ENCODE measurements at regions not wholly inside any gene's neighbourhood (a gene's known extent, or its start where the extent isn't known, plus 50 kb on each side); places are given as distances from the start of the nearest gene placed in this dataset.
"Not testable (repeated sequence)": the region's sequence is repeated elsewhere in the genome, so short reads cannot be mapped to it uniquely, and the experiment has no call there.

DNA sequence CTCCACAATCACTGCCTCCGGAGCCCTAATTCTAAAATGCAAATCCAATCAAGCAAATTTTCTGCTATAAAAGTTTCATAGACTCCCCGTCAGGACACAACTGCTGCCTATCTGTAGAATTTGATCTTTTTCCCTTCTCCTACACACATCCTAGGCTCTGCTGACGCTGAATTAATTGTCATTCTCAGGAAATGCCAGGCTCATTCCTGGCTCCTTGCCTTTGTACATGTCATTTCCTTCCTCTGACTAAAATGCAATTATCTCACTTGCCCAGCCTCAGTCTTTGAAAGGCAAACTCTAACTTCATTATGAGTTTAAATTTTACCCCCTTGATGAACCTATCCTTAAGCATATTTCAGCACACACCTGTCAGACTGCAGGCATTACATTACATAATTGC lies 844.9 kb upstream of the CRIM1 start:
- no peak for DNase-seq

DNA sequence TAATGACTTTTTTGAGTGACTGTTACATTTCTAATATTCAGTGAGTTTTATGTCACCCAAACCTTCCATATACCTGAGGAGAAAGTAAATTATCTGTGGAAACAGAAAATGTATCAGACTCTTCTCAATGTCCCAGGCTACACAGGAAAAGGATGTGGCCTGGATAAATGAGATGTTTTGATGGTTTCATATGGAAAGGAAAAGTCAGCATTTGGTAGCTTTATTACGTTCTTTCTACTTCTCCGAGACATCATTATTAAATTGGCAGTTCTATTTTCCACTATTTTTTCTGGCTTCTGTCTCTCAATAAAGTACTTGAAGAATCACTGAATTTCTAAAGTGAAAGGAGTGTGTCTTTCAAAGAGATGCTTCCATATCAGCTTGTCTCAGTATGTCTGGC lies 847.0 kb upstream of the CRIM1 start:
- no peak for DNase-seq

DNA sequence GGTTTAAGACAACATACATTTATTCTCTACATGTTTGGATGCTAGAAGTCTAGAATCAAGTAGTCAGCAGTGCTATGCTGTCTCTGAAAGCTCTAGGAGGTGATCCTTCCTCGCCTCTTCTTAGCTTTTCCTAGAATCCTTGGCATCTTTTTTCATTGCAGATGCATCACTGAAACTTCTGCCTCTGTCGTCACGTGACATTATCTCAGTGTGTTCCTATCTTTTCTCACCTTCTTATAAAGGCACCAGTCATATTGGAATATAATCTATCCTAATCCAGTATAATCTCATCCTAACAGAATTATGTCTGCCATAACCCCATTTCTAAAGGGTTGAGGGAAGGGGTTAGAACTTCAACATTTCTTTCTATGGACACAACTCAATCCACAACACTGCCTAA lies 851.2 kb upstream of the CRIM1 start:
- no peak for DNase-seq

DNA sequence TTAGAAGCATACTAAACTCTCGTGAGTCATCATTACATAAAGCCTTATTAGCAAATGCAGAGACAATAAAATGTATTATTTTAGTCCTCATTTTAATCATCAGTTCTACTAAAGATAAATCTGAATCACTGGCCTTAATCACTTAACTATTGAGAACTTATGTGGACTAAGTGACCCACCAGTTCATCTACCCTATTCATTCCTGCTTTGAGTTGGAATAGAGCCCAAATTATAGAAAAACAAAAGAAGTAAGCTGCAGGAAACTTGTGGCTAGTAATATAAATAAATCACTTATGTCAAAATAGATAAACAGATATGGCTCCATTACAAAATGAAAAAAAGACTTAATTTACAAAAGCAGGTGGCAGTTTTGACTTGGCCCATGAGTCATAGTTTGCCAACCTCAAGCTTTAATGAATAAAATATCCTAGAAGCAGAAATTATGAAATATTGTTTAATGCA lies 851.8 kb upstream of the CRIM1 start:
- DNase-seq: no peak

DNA sequence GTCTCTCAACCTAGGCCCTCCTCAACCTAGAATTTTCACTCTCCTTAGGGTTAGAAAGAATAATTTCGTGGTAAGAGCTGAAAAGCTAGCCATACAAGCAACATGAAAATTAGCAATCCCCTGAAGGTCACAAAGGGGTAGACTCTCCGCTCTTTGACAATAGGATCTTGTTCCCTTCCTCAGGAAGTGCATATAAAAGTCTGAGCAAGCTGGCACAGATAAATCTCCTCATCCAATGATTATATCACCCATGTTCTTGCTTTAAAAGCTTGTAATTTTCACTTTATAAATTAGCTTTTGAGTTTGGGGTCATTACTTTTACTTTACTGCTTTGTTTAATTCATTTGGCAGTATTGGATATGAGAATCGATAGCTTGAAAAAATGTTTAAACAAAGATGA lies 852.3 kb upstream of the CRIM1 start:
- DNase-seq: no peak

DNA sequence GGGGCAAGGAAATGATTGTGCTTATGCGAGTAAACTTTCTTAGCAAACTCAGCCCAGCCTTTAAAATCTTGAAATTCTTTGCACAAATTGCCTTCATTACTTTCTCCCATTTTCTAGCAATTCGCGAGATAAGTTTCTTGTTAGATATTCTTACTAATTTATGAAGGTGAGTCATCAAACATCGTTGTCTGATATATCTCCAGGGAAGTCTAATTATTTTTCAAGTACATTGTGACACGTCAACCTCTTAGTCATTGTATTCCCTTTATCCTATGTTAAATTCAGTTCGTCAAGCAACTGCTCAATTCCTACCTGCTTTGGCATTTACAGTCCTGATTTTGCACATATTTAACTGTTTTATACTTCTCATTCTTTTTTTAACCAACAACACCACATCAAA lies 854.5 kb upstream of the CRIM1 start:
- no peak for DNase-seq

DNA sequence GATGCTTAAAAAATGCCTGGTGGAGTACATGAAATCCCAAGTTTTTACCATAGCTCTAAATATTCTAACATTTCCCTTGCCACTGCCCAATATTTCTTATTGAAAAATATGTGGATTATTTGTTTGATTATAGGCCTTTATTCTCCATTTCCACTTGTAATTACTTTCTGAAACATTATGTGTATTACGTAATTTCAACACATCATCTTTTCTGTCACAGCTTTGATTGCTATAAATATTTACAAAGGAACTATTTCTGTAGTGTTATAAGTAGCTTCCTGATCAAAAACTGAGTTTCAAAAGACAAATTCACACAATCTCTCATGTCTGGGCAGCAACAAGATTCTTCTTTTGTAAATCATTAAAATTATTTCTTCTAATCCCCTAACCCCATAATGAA lies 859.6 kb upstream of the CRIM1 start:
- no peak for DNase-seq

DNA sequence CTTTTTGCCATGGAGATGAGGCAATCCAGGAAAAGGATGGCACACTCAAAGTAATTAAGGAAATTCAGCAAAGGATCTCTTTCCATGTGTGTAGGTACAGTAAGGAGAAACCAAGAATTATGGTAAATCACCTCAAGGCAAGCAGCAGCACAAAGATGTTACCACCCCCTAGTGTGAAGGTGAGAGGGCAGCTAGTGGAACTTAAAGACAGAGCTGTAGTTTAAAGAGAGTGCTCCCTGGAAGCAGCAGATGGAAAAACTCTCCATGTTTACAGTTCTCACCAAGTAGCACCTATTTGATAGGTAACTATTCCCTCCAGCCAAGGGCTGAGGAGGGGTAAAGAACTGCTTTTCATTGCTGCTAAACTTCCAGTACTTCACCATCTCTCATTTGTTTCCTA lies 860.4 kb upstream of the CRIM1 start:
- no peak for DNase-seq

DNA sequence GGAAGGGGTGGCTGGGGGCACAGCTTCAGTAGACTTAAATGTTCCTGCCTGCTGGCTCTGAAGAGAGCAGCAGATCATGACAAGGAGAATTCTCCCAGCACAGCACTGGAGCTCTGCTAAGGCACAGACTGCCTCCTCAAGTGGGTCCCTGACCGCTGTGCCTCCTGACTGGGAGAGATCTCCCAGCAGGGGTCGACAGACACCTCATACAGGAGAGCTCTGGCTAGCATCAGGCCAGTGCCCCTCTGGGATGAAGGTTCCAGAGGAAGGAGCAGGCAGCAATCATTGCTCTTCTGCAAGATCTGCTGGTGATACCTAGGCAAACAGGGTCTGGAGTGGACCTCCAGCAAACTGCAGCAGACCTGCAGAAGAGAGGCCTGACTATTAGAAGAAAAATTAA lies 877.5 kb upstream of the CRIM1 start:
- DNase-seq: not testable (repeated sequence)

DNA sequence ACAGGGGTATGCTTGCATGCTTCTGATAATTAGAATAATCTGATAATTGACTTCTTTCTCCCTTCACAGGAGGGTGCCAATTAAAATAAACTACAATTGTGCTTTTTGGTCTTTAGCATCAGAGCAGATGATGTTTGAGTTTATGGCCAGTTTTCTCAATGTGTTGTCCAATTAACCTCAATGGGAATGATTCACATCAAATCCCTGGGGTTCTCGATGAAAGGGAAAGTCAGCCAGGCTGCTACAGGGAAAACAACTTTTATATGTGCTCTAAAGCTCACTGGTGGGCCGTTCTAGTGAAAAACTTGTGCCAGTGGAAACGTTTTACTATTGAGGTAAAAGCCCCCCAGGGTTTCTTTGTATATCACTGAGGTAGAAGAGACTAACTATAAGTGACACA lies 887.3 kb upstream of the CRIM1 start:
- no peak for DNase-seq

DNA sequence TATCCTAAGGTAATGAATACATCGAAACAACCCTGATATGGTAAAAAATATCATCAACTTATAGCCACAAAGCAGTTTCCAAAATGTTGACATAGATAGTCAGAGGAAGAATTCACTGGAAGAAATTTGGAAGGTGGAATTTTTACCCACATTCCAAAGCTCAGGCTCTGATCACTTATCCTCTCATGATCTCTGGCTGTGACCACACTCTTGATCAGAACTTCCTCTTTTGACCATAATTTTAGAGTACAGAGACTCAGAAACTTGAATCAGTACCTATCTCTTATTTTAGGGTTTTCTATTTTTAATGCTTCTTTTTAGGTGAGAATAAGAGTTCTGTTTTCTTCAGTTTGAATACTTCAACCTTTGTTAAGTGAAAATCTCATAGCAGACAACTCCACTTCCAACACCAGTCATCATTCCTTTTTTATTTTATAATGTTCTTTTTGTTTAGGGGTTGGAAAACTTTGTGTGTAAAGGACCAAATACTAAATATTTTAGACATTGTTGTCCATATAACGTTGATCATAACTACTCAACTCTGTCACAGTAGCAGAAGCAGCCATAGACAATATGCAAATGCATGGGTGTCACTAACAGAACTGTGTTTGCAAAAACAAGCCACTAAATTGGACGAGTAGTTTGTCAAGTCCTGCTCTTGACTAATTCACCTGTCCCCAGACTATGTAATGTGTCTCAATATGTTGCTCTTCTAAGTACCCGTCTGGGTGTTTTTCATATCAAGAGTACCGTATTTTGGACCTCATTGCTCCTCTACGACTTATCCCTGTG lies 891.6 kb upstream of the CRIM1 start:
- DNase-seq: no peak

DNA sequence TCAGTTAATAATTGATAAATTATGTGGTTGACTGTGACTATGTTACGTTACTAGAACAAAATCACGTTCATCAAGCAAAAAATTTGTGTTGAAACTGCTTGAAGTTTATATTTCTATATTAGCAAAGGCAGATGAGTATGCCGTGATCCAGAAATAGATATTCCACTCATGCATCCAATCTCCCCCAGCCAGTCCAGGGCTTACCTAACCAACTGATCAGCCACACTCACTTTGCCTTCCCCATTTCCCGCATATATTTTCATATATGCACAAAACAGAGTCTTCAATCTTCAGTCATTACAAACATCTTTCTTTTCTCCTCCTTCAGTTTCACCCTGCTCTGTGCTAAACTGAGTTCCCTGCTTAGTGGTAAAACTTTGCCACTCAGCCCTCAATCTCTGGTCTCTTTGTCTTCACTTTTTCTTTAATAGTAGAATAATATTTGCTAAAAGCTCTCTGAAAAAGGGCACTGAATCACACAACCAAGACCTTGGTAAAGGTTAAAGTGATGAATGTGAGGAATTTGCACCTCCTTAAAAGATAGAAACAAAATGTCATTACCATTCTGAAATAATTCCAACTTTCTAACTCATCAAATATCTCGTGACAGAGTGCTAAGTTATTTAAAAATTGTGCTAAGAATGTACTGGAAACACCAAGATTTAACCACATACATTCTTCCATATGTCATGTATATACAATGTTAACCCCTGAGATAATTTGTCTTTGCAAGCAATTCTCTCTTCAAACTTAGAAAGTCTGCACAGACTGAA lies 893.2 kb upstream of the CRIM1 start:
- DNase-seq: no peak

DNA sequence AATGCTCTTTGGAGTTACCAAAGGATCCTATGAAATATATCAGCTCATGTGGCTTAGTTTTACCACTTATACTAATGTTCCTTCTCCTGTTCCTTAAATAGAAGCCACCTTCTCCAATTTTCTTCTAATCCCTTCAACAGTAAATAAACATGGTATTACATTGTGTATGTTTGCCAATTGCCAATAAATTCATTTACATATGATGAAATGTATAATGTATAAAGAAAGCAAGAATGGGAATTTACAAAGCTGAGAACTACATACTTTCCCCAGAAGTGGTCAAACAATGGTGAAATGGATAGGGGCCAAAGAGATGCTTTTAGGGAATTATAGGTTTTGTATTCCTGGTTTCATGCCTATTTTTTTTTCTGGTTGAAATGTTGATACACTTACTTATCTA lies 894.2 kb upstream of the CRIM1 start:
- no peak for DNase-seq

DNA sequence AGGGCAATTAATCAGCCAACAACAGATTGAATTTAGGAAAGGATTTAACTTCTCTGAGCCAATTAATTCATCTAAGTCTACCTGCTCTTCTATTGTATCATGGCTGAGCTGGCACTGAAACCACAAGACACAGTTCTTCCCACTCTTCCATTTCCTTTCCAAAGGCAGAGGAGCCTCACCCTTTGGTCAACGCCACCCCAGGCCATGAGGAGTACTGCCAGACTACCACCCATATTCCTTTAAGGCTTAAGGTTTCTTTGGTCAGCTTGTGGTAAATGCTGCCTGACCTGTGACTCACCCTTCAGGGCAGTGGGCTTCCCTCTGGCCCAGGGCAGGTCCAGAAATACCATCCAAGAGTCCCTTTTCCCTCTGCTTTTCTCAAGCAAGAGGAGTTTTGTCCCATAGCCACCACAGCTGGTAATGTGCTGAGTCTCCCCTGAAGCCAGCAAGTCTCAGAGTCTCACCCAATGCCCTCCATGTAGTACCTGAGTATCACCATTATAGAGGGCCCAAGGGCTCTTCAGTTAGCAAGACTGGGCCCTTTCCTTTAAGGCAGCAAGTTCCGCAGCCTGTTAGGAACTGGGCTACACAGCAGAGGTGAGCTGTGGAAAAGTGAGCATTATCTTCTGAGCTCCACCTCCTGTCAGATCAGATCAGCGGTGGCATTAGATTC lies 900.5 kb upstream of the CRIM1 start:
- DNase-seq: no peak

DNA sequence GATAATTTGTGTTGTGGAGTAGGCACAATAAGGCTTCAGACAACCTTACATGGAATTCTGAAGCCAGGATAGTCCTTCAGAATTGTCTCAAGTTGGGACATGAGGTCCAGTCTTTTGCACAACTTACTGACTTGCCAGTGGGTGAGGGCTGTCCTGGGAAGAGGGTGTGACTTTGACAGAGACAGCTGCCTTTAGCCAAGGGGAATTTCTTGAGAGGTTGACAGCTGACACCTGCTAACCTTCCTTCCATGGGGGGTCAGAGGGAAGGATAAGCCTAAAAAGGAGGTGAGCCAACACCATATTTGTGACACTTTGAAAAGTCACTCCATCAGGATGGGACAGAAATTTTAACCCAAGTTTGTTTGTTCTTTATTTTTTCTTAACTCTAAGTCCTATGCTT lies 907.8 kb upstream of the CRIM1 start:
- no peak for DNase-seq

DNA sequence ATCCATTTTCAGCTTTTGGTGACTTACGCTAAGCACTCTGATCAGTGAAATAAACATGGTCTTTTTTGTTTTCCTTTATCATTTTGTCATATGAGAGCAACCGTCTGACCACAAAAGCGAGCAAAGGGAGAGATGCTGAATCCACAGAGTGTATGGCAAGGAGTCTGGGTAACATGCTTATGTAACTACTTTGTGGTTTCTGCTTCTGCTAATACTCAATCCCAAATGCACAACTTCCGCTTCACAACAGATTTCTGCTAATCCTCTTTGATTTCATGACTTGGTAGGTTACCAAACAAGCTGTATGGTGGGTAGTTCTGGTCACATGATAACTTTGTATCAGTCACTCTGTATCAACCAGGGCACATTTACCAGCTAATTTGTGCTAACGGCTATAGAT lies 908.4 kb upstream of the CRIM1 start:
- DNase-seq: no peak

DNA sequence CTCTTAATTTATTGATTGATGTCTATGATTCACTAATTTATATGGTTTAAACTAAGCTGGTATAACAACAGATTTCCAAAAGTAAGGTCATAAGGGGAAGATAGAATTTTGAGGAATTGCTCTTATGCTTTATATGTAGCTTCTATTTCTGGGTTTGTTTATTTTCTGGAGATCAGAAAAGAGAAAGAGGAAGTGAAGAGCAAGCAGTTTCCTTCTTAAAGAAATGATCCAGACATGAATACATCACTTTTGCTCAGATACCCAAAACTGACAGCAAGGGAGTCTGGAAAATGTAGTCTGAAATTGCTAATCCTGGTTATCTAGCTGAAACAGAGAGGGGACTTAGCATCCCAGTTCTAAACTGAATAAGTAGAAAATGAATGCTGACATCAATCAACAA lies 912.5 kb upstream of the CRIM1 start:
- no peak for DNase-seq

DNA sequence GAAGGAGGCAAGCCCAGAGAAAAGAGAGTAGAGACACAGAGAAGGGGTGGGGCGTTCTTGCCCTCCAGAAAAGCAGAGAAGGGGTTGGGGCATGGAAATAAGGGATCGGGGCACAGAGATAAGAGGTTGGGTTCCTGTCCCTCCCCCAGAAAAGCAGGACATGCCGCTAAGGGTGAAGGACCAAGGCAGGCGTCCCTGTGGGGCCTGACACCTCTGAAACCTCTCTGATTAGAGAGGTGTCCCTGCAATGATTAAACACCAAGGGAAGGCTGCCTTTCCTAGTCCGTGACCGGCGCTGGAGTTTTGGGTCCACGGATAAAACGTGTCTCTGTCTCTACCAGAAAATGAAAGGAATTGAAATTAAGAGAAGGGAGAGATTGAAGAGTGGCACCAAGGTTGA lies 914.0 kb upstream of the CRIM1 start:
- not testable (repeated sequence) for DNase-seq

DNA sequence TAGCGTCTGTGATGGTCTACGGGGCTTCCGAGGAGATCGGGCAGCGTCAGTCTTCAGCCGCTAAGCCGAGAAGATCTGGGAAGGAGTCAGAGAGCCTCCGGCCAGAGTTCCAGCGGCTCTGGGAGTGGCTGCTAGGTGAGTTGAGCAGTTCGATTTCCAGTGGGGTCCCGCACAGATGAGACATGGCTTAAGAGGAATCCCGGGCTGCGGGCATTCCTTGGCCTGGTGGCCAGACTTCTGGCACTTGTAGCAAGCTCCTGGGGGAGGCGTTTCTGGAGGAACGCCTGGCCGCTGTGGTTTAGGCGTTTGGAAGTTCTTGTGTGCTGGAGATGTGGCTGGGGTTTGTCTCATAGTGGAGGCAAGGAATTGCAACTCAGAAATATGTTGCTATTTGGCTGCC lies 915.3 kb upstream of the CRIM1 start:
- DNase-seq: not testable (repeated sequence)

DNA sequence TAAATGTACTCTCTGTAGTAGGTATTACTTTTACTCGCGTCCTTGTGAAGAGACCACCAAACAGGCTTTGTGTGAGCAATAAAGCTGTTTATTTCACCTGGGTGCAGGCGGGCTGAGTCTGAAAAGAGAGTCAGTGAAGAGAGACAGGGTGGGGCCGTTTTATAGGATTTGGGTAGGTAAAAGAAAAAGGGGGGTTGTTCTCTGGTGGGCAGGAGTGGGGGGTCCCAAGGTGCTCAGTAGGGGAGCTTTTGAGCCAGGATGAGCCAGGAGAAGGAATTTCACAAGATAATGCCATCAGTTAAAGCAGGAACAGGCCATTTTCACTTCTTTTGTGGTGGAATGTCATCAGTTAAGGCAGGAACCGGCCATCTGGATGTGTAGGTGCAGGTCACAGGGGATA lies 918.7 kb upstream of the CRIM1 start:
- not testable (repeated sequence) for DNase-seq

DNA sequence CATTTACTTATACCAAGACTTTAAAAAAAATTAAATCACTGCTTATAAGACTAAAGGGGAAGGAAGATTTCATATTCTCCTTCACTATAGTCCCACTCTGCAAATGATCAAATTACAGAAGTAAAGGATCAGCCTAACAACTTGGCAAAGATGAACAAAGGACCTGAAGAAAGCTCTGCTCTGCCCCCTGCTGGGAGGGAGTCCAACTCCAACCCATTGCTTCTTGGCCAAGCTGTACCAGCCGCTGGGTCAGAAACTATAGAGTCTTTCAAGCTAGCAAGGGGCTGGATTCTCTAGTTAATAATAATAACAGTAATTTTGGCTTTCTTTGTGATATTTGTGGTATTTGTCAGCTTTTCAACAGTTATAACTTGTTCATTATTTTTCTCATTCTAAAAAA lies 927.0 kb upstream of the CRIM1 start:
- no peak for DNase-seq

DNA sequence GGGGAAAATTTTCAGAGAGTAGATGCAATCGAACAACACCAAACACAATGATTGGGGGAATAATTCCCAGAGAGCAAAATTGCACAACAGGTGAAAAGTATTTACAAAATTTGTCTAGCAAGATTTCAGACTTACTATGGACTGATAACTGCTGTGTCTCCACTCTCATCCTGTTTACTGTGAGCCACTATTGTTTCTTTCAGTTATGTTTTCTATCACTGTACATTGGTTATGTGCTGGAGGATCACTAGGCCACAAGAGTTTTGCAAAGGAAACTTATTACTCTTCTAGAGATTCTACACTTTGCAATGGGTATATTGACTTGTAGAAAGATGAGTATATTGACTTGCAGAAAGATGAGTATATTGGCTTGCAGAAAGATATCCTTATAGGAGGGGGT lies 934.1 kb upstream of the CRIM1 start:
- no peak for DNase-seq

DNA sequence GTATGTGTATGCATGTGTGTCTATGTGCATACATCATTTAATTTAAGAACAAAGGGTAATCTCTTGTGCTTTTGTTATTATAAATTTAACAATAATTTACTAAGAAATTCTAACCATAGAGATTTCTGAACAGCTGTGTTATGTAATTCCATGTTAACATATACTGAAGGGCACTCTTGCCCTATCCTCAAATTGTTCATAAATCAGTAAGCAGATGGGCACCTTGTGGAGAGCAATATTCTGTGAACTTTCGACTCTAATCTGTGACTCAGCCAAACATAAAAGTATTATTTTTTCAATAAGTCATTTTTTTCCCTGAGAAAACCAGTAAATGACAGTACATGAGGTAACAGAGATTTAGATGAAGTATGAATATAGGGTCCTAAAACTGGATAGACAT lies 938.3 kb upstream of the CRIM1 start:
- no peak for DNase-seq

Measured in CD4-positive, alpha-beta T cell treated with Interleukin-17A for 1 hour (primary cell).